B cell (primary cell): ENCODE measurements at regions not wholly inside any gene's neighbourhood (a gene's known extent, or its start where the extent isn't known, plus 50 kb on each side); places are given as distances from the start of the nearest gene placed in this dataset.

Source experiments
- ATAC-seq: fragments of 200-7000 bp; cut with Tn5 transposase; one replicate; pipeline ENCODE4 v1.10.0; 2021; ENCODE audit warnings: low read depth, mild to moderate bottlenecking, moderate number of reproducible peaks, moderate library complexity
- CTCF ChIA-PET: fragments of 350-600 bp; sonication (Branson Sonifier 250); formaldehyde crosslinking; loops from one replicate; lab custom pipeline; 2021; ENCODE audit warnings: antibody characterized with exemption, inconsistent platforms; lab: Charles Lee
- POLR2A ChIA-PET: fragments of 350-600 bp; sonication (Branson Sonifier 250); formaldehyde crosslinking; loops from one replicate; lab custom pipeline; 2021; ENCODE audit warnings: antibody characterized with exemption; lab: Charles Lee
- DNase-seq: peaks from one replicate; pipeline ENCODE4 v3.0.0; 2013
- H2AFZ ChIP-seq: 2 replicates; pipeline ENCODE4 v1.6.1; 2012; ENCODE audit warnings: mild to moderate bottlenecking, low read depth, low read length; ENCODE audit not compliant: insufficient read depth, poor library complexity, severe bottlenecking
- H3K27ac ChIP-seq, 2 donors: 1 replicate in 1 of 2; 2 replicates in 1 of 2; pipeline ENCODE4 v1.5.1; 2012 to 2013; ENCODE audit warnings: low read length in 2 of 2, mild to moderate bottlenecking in 2 of 2, moderate library complexity in 1 of 2
- H3K27me3 ChIP-seq, 4 experiments: fragments of 200-600 bp in 1 of 4; sonication (generic) in 1 of 4; replicated peaks in 1 of 4; 1 replicate in 2 of 4; 2 replicates in 2 of 4; pipeline versions ENCODE4 v1.6.1 to v1.7.0; 2013 to 2016; ENCODE audit warnings: low read length in 3 of 4, mild to moderate bottlenecking in 2 of 4, mixed read lengths in 1 of 4, moderate library complexity in 1 of 4; ENCODE audit not compliant: insufficient read depth in 4 of 4, control insufficient read depth in 3 of 4; ENCODE audit errors: control extremely low read depth in 1 of 4
- H3K36me3 ChIP-seq, 2 experiments: replicated peaks in 1 of 2; 1 replicate in 1 of 2; 2 replicates in 1 of 2; pipeline versions ENCODE4 v1.6.1 to v1.7.1; 2013; ENCODE audit warnings: low read length in 1 of 2; ENCODE audit not compliant: insufficient read depth in 2 of 2, control insufficient read depth in 1 of 2; ENCODE audit errors: control extremely low read depth in 1 of 2, extremely low read depth in 1 of 2
- H3K4me1 ChIP-seq, 2 donors: fragments of 200-600 bp in 1 of 2; sonication (generic) in 1 of 2; 1 replicate in 1 of 2; 2 replicates in 1 of 2; pipeline versions ENCODE4 v1.5.1 to v1.6.1; 2013 to 2017; ENCODE audit warnings: low read length in 2 of 2; ENCODE audit not compliant: control insufficient read depth in 2 of 2, insufficient read depth in 2 of 2
- H3K4me2 ChIP-seq: replicated peaks from 2 replicates; pipeline ENCODE3; 2012; ENCODE audit warnings: mild to moderate bottlenecking, low read depth, low read length; ENCODE audit not compliant: poor library complexity, severe bottlenecking
- H3K4me3 ChIP-seq, 5 experiments: fragments of 200-600 bp in 1 of 5; sonication (generic) in 1 of 5; 1 replicate in 3 of 5; 2 replicates in 2 of 5; pipeline versions ENCODE4 v1.5.1 to v1.7.0; 2011 to 2016; ENCODE audit warnings: low read length in 4 of 5, mild to moderate bottlenecking in 4 of 5, low read depth in 2 of 5, control low read depth in 1 of 5, moderate library complexity in 1 of 5; ENCODE audit not compliant: insufficient read depth in 1 of 5; ENCODE audit errors: control extremely low read depth in 1 of 5, extremely low read depth in 1 of 5
- H3K79me2 ChIP-seq: fragments of 200-600 bp; sonication (generic); one replicate; pipeline ENCODE4 v1.6.0; 2016; ENCODE audit warnings: low read length; ENCODE audit not compliant: control insufficient read depth, insufficient read depth
- H3K9ac ChIP-seq: fragments of 200-600 bp; sonication (generic); 2 replicates; pipeline ENCODE4 v1.6.1; 2017; ENCODE audit warnings: mild to moderate bottlenecking, low read length, moderate library complexity
- H3K9me3 ChIP-seq, 3 donors: one replicate each; pipeline versions ENCODE4 v1.6.1 to v1.7.1; 2013; ENCODE audit warnings: low read length in 2 of 3; ENCODE audit not compliant: control insufficient read depth in 2 of 3, insufficient read depth in 1 of 3; ENCODE audit errors: control extremely low read depth in 1 of 3
- H4K20me1 ChIP-seq: 2 replicates; pipeline ENCODE4 v1.6.0; 2012; ENCODE audit warnings: mild to moderate bottlenecking, low read length; ENCODE audit not compliant: insufficient read depth, control insufficient read depth, poor library complexity, severe bottlenecking
- H3K27ac Mint-ChIP-seq: one replicate; pipeline ENCODE4 v1.8.0; 2021; ENCODE audit warnings: mixed read lengths
- H3K27me3 Mint-ChIP-seq: one replicate; pipeline ENCODE4 v1.8.0; 2021; ENCODE audit warnings: mixed read lengths
- H3K4me1 Mint-ChIP-seq: one replicate; pipeline ENCODE4 v1.8.0; 2021; ENCODE audit warnings: mixed read lengths
- H3K4me3 Mint-ChIP-seq: one replicate; pipeline ENCODE4 v1.8.0; 2021; ENCODE audit warnings: mixed read lengths
- H3K9me3 Mint-ChIP-seq: one replicate; pipeline ENCODE4 v1.8.0; 2022; ENCODE audit warnings: mixed read lengths; ENCODE audit not compliant: insufficient read depth
- CTCF ChIP-seq: fragments of 200-600 bp; IDR thresholded peaks from one replicate; pipeline ENCODE4 v1.8.0; 2022; ENCODE audit warnings: antibody characterized with exemption, mild to moderate bottlenecking
- EZH2 ChIP-seq: IDR thresholded peaks from 2 replicates; pipeline ENCODE4 v1.6.1; 2012; ENCODE audit warnings: borderline replicate concordance, low read depth, mild to moderate bottlenecking, moderate library complexity, low read length; ENCODE audit not compliant: insufficient read depth, poor library complexity, severe bottlenecking
- WGBS: methylation state at CpG from one replicate; pipeline ENCODE4 v1.1.5; 2013; ENCODE audit warnings: missing lambda C conversion rate; ENCODE audit not compliant: insufficient coverage; 5-methylcytosine and 5-hydroxymethylcytosine counted together
- intact Hi-C: fragments of 100-400 bp; cut with micrococcal nuclease; formaldehyde crosslinking; loops from one replicate; pipeline ENCODE4 v1.10.0; 2022

- POLR2A ChIA-PET = no interaction called here
- H3K9ac ChIP-seq = no peak overlapping the region
- Mint-ChIP-seq H3K27me3 (peaks cover 16% of the 10 kb centered on the region), H3K4me1 (no peaks in the 10 kb centered on the region), H3K4me3 (no peak overlapping the region), H3K27ac (no peak overlapping the region), H3K9me3 (peaks cover 5% of the 10 kb centered on the region)
- no peak overlapping the region for H3K4me2 ChIP-seq
- CTCF ChIA-PET = no interaction called here
- peaks cover 0 to 11% (median 1%) of the 10 kb centered on the region in 3 donors for H3K9me3 ChIP-seq
- no peaks in the 10 kb centered on the region for H3K79me2 ChIP-seq
- no peak for TF ChIP-seq CTCF
- TF ChIP-seq EZH2 = no peak
- DNase-seq (no peak), ATAC-seq (no peak)
- no peak overlapping the region for H3K4me3 ChIP-seq
- intact Hi-C loops = no loop called here
- no peaks in the 10 kb centered on the region for H3K36me3 ChIP-seq
- H2AFZ ChIP-seq = no peak overlapping the region
- no peaks in the 10 kb centered on the region for H3K4me1 ChIP-seq
- no peaks in the 10 kb centered on the region for H4K20me1 ChIP-seq
- no peaks in the 10 kb centered on the region for H3K27me3 ChIP-seq
- WGBS = 92% methylated on average over 2 of the region's 4 CpGs
- H3K27ac ChIP-seq = no peak overlapping the region
Observed at GRCh38 chr12:102659200-102659911, 179.0 kb upstream of the IGF1 start.

GRCh38 chr12:102653406-102653805, 173.0 kb upstream of the IGF1 start:
- no peak for TF ChIP-seq CTCF
- no peak for TF ChIP-seq EZH2

More at GRCh38 chr12:102653406-102653805, 173.0 kb upstream of the IGF1 start:
- H4K20me1 ChIP-seq = no peaks in the 10 kb centered on the region
- H3K4me1 ChIP-seq = no peaks in the 10 kb centered on the region
- WGBS = no CpG with 5 or more reads among the region's 2 CpGs
- ChIA-PET CTCF (no interaction called here), POLR2A (no interaction called here)
- H3K27ac Mint-ChIP-seq = no peak overlapping the region
- DNase-seq (no peak), ATAC-seq (no peak)
- H3K9me3 ChIP-seq = peaks cover 0 to 11% (median 1%) of the 10 kb centered on the region in 3 donors
- H3K27me3 ChIP-seq = no peaks in the 10 kb centered on the region
- no peak overlapping the region for H3K9ac ChIP-seq
- intact Hi-C loops = no loop called here
- H3K4me3 Mint-ChIP-seq = no peak overlapping the region
- no peak overlapping the region for H3K4me3 ChIP-seq
- H3K4me1 Mint-ChIP-seq = no peaks in the 10 kb centered on the region
- H2AFZ ChIP-seq = no peak overlapping the region
- H3K27me3 Mint-ChIP-seq = peaks cover 3% of the 10 kb centered on the region
- no peak overlapping the region for H3K27ac ChIP-seq
- no peaks in the 10 kb centered on the region for H3K36me3 ChIP-seq
- no peaks in the 10 kb centered on the region for H3K9me3 Mint-ChIP-seq
- H3K79me2 ChIP-seq = no peaks in the 10 kb centered on the region
- H3K4me2 ChIP-seq = no peak overlapping the region
